ENCODE measurements at regions not wholly inside any gene's neighbourhood (a gene's known extent, or its start where the extent isn't known, plus 50 kb on each side); places are given as distances from the start of the nearest gene placed in this dataset.
"Not testable (repeated sequence)": the region's sequence is repeated elsewhere in the genome, so short reads cannot be mapped to it uniquely, and the experiment has no call there.

- CTCF ChIA-PET = no interaction called here
- Mint-ChIP-seq H3K27ac (no peak overlapping the region), H3K4me3 (no peak overlapping the region), H3K9me3 (peaks cover 16% of the 10 kb centered on the region), H3K4me1 (no peaks in the 10 kb centered on the region), H3K36me3 (ENCODE audit: low read depth) (no peaks in the 10 kb centered on the region), H3K27me3 (no peaks in the 10 kb centered on the region)
- DNase-seq = no peak
- POLR2A ChIA-PET = no interaction called here
Measured at GRCh38 chr1:96145492-96145891, 576.1 kb upstream of the PTBP2 start.

DNA sequence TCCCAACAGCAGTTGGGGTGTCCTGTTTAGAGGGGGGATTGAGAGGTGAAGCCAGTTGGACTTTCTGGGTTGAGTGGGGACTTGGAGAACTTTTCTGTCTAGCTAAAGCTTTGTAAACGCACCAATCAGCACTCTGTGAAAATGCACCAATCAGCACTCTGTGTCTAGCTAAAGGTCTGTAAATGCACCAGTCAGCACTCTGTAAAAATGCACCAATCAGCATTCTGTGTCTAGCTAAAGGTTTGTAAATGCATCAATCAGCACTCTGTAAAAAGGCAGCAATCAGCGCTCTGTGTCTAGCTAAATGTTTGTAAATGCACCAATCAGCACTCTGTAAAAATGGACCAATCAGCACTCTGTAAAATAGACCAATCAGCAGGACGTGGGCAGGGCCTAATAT lies 568.6 kb upstream of the PTBP2 start:
- H3K9me3 Mint-ChIP-seq = peaks cover 27% of the 10 kb centered on the region
- H3K4me1 Mint-ChIP-seq; H3K36me3 Mint-ChIP-seq (ENCODE audit: low read depth); POLR2A ChIA-PET; DNase-seq; H3K4me3 Mint-ChIP-seq; H3K27ac Mint-ChIP-seq; CTCF ChIA-PET; H3K27me3 Mint-ChIP-seq: not testable (repeated sequence)

- Mint-ChIP-seq H3K4me3 (no peak overlapping the region), H3K4me1 (no peaks in the 10 kb centered on the region), H3K27ac (no peak overlapping the region), H3K36me3 (ENCODE audit: low read depth) (no peaks in the 10 kb centered on the region), H3K27me3 (no peaks in the 10 kb centered on the region), H3K9me3 (peaks cover 22% of the 10 kb centered on the region)
- DNase-seq = no peak
- ChIA-PET CTCF (no interaction called here), POLR2A (no interaction called here)
Measured at GRCh38 chr1:96157101-96157500, 564.5 kb upstream of the PTBP2 start.

DNA sequence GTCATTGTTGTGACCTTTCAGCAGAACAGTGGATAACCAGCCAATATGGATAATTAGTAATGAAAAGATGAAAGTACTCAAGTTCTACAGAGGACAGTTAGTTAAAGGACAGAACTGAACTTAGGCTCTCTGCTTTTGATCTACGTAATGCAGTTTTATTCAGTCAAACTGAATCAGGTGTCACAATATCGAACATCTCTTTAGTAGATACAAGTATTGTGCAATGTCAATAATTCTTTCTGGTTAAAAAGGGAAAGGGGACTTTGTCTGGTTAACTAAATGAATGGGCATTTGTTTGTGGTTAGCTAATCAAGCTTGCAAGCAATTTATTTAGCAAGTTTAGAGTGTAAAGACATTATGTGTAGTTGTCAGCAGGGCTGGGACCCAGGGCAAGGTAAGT lies 562.2 kb upstream of the PTBP2 start:
- H3K36me3 Mint-ChIP-seq (ENCODE audit: low read depth) = no peaks in the 10 kb centered on the region
- no peak overlapping the region for H3K4me3 Mint-ChIP-seq
- no peaks in the 10 kb centered on the region for H3K4me1 Mint-ChIP-seq
- no peak overlapping the region for H3K27ac Mint-ChIP-seq
- ChIA-PET POLR2A (no interaction called here), CTCF (no interaction called here)
- H3K27me3 Mint-ChIP-seq = no peaks in the 10 kb centered on the region
- no peak for DNase-seq
- peaks cover 21% of the 10 kb centered on the region for H3K9me3 Mint-ChIP-seq

- ChIA-PET POLR2A (no interaction called here), CTCF (interaction anchor here (0.6 kb wide), 1 partner anchor 482 kb away, joined by 3 read pairs; no protein-coding TSS in a partner anchor)
- no peaks in the 10 kb centered on the region for H3K36me3 Mint-ChIP-seq (ENCODE audit: low read depth)
- no peak overlapping the region for H3K4me3 Mint-ChIP-seq
- H3K4me1 Mint-ChIP-seq = no peaks in the 10 kb centered on the region
- no peak overlapping the region for H3K27ac Mint-ChIP-seq
- no peaks in the 10 kb centered on the region for H3K27me3 Mint-ChIP-seq
- no peak for DNase-seq
- H3K9me3 Mint-ChIP-seq = peaks cover 5% of the 10 kb centered on the region
Measured at GRCh38 chr1:96164053-96164452, 557.5 kb upstream of the PTBP2 start.

DNA sequence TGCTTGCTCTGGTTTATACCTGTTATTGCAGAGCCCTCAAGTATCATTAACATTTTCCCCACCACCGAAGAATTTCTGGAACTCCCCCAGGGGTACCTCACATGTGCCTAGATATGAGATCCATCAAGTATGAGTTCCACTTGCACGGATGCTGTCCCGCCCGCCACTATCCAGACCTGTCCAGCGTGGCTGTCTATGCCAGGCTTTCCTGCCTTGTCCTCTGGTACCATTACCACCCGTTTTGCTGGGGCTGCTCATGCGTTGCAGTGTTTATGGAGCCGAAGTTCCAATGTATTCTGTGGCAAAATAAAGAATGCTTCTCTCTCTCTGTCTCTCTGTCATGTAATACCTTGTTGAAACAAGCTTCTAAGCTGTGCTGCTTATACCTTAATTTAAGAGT lies 543.5 kb upstream of the PTBP2 start:
- DNase-seq = no peak
- Mint-ChIP-seq H3K4me1 (no peaks in the 10 kb centered on the region), H3K27ac (no peak overlapping the region), H3K4me3 (no peak overlapping the region), H3K27me3 (no peaks in the 10 kb centered on the region), H3K9me3 (peaks cover 3% of the 10 kb centered on the region), H3K36me3 (ENCODE audit: low read depth) (no peaks in the 10 kb centered on the region)
- ChIA-PET POLR2A (no interaction called here), CTCF (no interaction called here)

- Mint-ChIP-seq H3K36me3 (ENCODE audit: low read depth) (no peaks in the 10 kb centered on the region), H3K9me3 (no peaks in the 10 kb centered on the region), H3K27me3 (no peaks in the 10 kb centered on the region), H3K4me1 (no peaks in the 10 kb centered on the region), H3K4me3 (no peak overlapping the region), H3K27ac (no peak overlapping the region)
- CTCF ChIA-PET = no interaction called here
- POLR2A ChIA-PET = no interaction called here
- DNase-seq = no peak
Measured at GRCh38 chr1:96183485-96183884, 538.1 kb upstream of the PTBP2 start.

DNA sequence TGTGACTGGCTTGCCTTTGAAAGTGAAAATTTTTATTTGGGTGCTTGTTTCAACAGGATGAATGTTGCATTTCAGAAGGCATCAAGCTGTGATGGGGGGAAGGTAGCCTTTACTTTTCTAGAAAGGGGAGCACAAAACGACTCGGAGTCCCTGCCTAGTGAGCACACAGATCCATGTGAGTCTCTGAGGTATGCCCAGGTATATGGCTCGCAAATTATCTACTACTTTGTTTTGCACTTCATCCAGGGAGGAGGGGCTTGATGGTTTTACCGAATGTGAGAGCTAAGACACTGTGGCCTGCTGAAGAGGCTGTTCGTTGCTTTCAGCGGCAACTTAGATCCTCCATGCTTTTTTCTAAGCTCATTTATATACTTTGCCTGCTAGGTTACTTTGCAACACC lies 537.7 kb upstream of the PTBP2 start:
- DNase-seq = no peak
- no peaks in the 10 kb centered on the region for H3K36me3 Mint-ChIP-seq (ENCODE audit: low read depth)
- ChIA-PET CTCF (no interaction called here), POLR2A (no interaction called here)
- no peaks in the 10 kb centered on the region for H3K4me1 Mint-ChIP-seq
- H3K27ac Mint-ChIP-seq = no peak overlapping the region
- H3K9me3 Mint-ChIP-seq = no peaks in the 10 kb centered on the region
- no peaks in the 10 kb centered on the region for H3K27me3 Mint-ChIP-seq
- H3K4me3 Mint-ChIP-seq = no peak overlapping the region

- no peak overlapping the region for H3K27ac Mint-ChIP-seq
- no peaks in the 10 kb centered on the region for H3K36me3 Mint-ChIP-seq (ENCODE audit: low read depth)
- ChIA-PET CTCF (no interaction called here), POLR2A (no interaction called here)
- no peaks in the 10 kb centered on the region for H3K27me3 Mint-ChIP-seq
- H3K4me3 Mint-ChIP-seq = no peak overlapping the region
- H3K4me1 Mint-ChIP-seq = no peaks in the 10 kb centered on the region
- no peak for DNase-seq
- no peaks in the 10 kb centered on the region for H3K9me3 Mint-ChIP-seq
Measured at GRCh38 chr1:96185181-96185580, 536.4 kb upstream of the PTBP2 start.

DNA sequence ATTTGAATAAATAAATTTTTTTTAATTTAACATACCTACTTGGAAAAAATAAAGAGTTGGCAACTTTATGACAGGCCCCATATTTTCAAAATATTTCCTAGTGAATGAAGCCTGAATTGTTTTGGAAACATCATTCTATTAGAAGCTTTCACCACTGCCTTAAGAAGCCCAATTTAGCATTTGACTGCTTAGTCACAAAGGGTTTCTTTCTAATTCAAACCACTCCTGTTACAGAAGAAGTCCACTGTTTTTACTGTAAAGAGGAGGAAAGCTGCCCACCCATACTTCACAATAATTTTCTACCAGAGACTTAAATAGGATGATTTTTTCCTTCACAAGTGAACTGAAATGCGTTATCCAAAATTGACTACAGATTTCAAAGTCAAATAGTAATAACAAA lies 534.6 kb upstream of the PTBP2 start:
- no peak overlapping the region for H3K4me3 Mint-ChIP-seq
- H3K9me3 Mint-ChIP-seq = peaks cover 5% of the 10 kb centered on the region
- no peak for DNase-seq
- CTCF ChIA-PET = no interaction called here
- no peaks in the 10 kb centered on the region for H3K27me3 Mint-ChIP-seq
- no peaks in the 10 kb centered on the region for H3K4me1 Mint-ChIP-seq
- H3K27ac Mint-ChIP-seq = no peak overlapping the region
- no peaks in the 10 kb centered on the region for H3K36me3 Mint-ChIP-seq (ENCODE audit: low read depth)
- POLR2A ChIA-PET = no interaction called here

DNA sequence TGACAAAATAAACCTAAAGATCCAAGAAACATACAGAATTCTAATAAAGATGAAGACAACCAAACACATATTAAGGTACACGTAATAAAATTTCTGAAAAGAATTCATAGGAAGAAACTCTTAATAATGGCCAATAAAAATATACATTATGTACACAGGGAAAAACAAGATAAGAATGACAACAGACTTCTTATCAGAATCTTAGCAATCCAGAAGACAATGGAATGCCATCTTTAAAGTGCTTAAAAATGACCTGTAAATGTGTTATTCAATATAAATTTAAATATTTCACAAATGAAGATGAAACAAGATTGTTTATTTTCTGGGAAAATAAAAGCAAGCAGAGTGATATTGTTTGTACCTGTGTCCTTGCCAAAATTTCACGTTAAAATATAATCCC lies 530.4 kb upstream of the PTBP2 start:
- no peak overlapping the region for H3K4me3 Mint-ChIP-seq
- no peak overlapping the region for H3K27ac Mint-ChIP-seq
- ChIA-PET CTCF (no interaction called here), POLR2A (no interaction called here)
- DNase-seq = no peak
- H3K27me3 Mint-ChIP-seq = no peaks in the 10 kb centered on the region
- no peaks in the 10 kb centered on the region for H3K36me3 Mint-ChIP-seq (ENCODE audit: low read depth)
- peaks cover 5% of the 10 kb centered on the region for H3K9me3 Mint-ChIP-seq
- no peaks in the 10 kb centered on the region for H3K4me1 Mint-ChIP-seq

DNA sequence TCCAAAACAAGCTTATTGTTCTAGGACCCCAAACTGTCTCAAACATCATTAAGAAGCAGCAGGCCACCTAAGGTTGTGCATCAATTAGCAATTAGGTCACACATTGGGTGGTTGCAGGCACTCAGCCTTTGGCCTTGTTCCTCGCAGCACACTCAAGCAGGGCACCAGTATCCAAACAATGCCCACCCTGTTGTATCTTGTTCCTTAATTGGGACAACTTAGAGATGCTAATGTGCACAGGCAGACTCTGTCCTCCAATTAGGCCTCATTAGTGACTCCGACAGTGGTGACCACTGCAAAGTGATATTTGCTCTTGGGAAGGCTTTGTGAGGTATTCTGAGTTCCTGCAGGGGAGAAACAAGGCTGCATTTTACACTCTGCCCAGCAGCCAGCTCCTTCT lies 515.1 kb upstream of the PTBP2 start:
- Mint-ChIP-seq H3K27me3 (no peaks in the 10 kb centered on the region), H3K4me1 (no peaks in the 10 kb centered on the region), H3K36me3 (ENCODE audit: low read depth) (no peaks in the 10 kb centered on the region), H3K9me3 (no peaks in the 10 kb centered on the region), H3K4me3 (no peak overlapping the region), H3K27ac (no peak overlapping the region)
- ChIA-PET POLR2A (no interaction called here), CTCF (no interaction called here)
- DNase-seq = no peak

DNA sequence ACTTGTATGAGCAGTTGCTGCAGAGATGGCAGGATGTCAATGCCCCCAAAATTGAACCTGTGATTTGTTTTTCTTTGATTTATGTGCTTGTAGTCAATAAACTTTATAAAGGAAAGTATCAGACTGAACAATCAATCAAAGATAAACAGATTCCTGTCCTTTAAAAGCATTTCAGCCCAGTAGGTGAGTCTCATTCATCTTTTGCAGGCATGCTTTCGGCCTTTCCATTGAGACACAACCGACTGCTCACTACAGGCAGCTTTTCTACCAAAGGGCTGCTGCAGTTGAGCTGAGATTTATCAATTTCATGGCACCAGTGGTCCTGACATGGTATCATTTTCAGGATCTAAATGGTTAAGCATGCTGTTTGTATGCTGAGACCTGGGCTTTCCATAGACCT lies 513.6 kb upstream of the PTBP2 start:
- Mint-ChIP-seq H3K9me3 (no peaks in the 10 kb centered on the region), H3K27ac (no peak overlapping the region), H3K36me3 (ENCODE audit: low read depth) (no peaks in the 10 kb centered on the region), H3K4me3 (no peak overlapping the region), H3K27me3 (no peaks in the 10 kb centered on the region), H3K4me1 (no peaks in the 10 kb centered on the region)
- CTCF ChIA-PET = no interaction called here
- POLR2A ChIA-PET = no interaction called here
- DNase-seq = no peak

- Mint-ChIP-seq H3K27me3 (no peaks in the 10 kb centered on the region), H3K9me3 (no peaks in the 10 kb centered on the region), H3K27ac (no peak overlapping the region), H3K4me1 (no peaks in the 10 kb centered on the region), H3K36me3 (ENCODE audit: low read depth) (no peaks in the 10 kb centered on the region), H3K4me3 (no peak overlapping the region)
- CTCF ChIA-PET = no interaction called here
- POLR2A ChIA-PET = no interaction called here
- DNase-seq = no peak
Measured at GRCh38 chr1:96208428-96208827, 513.2 kb upstream of the PTBP2 start.

- CTCF ChIA-PET = no interaction called here
- no peaks in the 10 kb centered on the region for H3K27me3 Mint-ChIP-seq
- no peaks in the 10 kb centered on the region for H3K4me1 Mint-ChIP-seq
- H3K36me3 Mint-ChIP-seq (ENCODE audit: low read depth) = no peaks in the 10 kb centered on the region
- H3K4me3 Mint-ChIP-seq = no peak overlapping the region
- DNase-seq = no peak
- no peak overlapping the region for H3K27ac Mint-ChIP-seq
- POLR2A ChIA-PET = no interaction called here
- no peaks in the 10 kb centered on the region for H3K9me3 Mint-ChIP-seq
Measured at GRCh38 chr1:96210054-96210453, 511.5 kb upstream of the PTBP2 start.

Measured in activated CD4-positive, alpha-beta T cell treated with anti-CD3 and anti-CD28 coated beads, Interleukin-2, amount 10 ng/mL, durations not matched to agents 7 days and 5 days (primary cell).